ENCODE measurements at regions not wholly inside any gene's neighbourhood (a gene's known extent, or its start where the extent isn't known, plus 50 kb on each side); places are given as distances from the start of the nearest gene placed in this dataset.

DNA sequence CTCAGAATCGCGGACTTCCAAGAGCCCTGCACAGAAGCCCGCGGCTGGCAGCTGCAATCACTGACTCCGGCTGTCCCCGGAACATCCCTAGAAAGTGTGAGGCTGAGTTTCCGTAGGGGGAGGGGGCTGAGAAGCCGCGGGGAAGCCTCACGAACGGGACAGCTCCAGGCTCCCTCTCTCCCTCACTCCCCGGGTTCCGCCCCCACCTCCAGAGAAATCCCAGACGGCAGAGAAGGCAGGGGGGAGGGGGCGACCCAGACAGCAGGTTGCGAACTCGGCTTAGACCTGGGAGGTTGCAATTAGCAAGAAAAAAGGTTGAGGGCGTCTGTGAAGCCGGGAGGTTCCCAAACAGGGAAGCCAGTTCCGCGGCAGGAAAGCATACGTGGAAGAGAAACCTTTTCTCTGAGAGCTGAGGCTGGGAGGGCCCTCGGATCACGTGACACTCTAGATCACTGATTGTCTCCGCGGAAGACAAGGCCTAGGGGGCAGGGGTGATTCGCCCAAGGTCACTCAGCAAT is 73.8 kb upstream of the CPLX2 start:
- no peak overlapping the region for H3K27ac Mint-ChIP-seq
- peaks cover 79 to 90% of the 10 kb centered on the region in 2 donors for H3K27me3 Mint-ChIP-seq
- H3K36me3 Mint-ChIP-seq = peaks cover 1 to 5% of the 10 kb centered on the region in 2 donors
- DNase-seq (no peak), ATAC-seq (replicated peaks) (no peak)
- H3K4me3 Mint-ChIP-seq = peak overlapping the region; percentile 4 to 15
- peaks cover 15% of the 10 kb centered on the region in 2 donors for H3K4me1 Mint-ChIP-seq
- H3K9me3 Mint-ChIP-seq = peaks cover 2 to 4% of the 10 kb centered on the region in 2 donors

DNA sequence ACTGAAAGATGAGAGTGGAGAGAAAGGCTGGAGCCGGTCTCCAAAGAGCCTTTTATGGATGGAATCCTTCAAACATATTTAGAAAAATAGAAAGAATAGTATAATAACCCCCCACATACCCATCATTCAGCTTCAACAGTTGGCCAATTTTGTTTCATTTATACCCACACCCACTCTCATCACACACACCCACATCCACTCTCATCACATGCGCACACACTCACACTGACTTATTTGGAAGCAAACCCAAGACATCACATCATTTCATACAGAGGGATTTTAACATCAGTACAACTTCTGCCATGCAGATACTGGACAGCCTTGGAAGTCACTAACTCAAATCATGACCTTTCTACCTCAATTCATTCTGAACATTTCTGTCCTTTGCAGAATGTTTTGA is 72.8 kb upstream of the CPLX2 start:
- Mint-ChIP-seq H3K27ac (no peak overlapping the region), H3K9me3 (peaks cover 2 to 4% of the 10 kb centered on the region in 2 donors), H3K4me1 (peaks cover 15% of the 10 kb centered on the region in 2 donors), H3K36me3 (peaks cover 1 to 5% of the 10 kb centered on the region in 2 donors), H3K4me3 (no peak overlapping the region), H3K27me3 (peaks cover 76 to 79% of the 10 kb centered on the region in 2 donors)
- no peak for DNase-seq
- no peak for ATAC-seq (replicated peaks)

- peaks cover 2 to 4% of the 10 kb centered on the region in 2 donors for H3K9me3 Mint-ChIP-seq
- H3K27ac Mint-ChIP-seq = no peak overlapping the region
- DNase-seq = no peak
- H3K36me3 Mint-ChIP-seq = peaks cover 1 to 4% of the 10 kb centered on the region in 2 donors
- peaks cover 15% of the 10 kb centered on the region in 2 donors for H3K4me1 Mint-ChIP-seq
- H3K4me3 Mint-ChIP-seq = no peak overlapping the region
- H3K27me3 Mint-ChIP-seq = peaks cover 59 to 64% of the 10 kb centered on the region in 2 donors
- ATAC-seq (replicated peaks) = no peak
Observed at GRCh38 chr5:175800656-175801081, 70.7 kb upstream of the CPLX2 start.

DNA sequence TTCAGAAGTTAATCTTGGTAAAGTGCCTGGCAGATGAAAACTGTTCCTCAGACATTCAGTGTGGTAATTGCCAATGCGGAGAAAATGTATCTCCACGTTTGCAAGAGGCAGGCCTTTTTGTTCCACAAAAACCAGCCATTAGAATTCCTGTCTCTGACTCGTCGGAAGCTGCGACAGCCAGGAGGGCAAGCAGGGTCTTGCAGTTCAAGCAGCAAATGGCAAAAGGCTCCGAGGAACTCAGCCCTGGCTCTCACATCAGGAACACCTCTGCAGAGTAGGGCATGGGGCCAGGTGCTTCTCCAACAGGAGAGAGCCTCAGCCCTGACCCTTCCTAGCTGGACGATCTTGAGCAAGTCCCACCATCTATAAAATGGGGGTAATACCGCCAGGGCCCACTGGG is 69.0 kb upstream of the CPLX2 start:
- H3K4me3 Mint-ChIP-seq = no peak overlapping the region
- peaks cover 10 to 12% of the 10 kb centered on the region in 2 donors for H3K4me1 Mint-ChIP-seq
- DNase-seq = no peak
- ATAC-seq (replicated peaks) = no peak
- H3K9me3 Mint-ChIP-seq = no peaks in the 10 kb centered on the region
- H3K27me3 Mint-ChIP-seq = peaks cover 48 to 62% of the 10 kb centered on the region in 2 donors
- H3K36me3 Mint-ChIP-seq = no peaks in the 10 kb centered on the region
- no peak overlapping the region for H3K27ac Mint-ChIP-seq

DNA sequence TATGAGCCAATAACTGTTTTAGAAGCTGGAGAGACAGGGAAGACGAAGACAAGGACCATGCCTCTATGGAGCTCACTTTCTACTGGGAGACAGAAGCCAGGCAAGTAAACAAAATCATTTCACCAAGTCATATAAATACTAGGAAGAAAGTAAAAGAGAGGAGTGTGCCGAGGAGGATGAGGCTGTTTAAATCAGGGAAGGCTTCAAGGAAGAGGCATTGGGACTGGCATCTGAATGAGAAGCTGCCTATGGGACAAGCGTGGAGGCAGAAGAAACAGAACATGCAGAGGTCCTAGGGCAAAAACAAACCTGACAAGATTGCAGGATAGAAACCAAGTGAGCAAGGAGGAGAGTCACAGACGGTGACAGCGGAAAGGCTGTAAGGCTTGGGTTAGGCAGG is 68.1 kb upstream of the CPLX2 start:
- no peak overlapping the region for H3K27ac Mint-ChIP-seq
- peaks cover under 1 to 3% of the 10 kb centered on the region in 2 donors for H3K4me1 Mint-ChIP-seq
- no peaks in the 10 kb centered on the region for H3K9me3 Mint-ChIP-seq
- H3K4me3 Mint-ChIP-seq = no peak overlapping the region
- peaks cover 46 to 62% of the 10 kb centered on the region in 2 donors for H3K27me3 Mint-ChIP-seq
- DNase-seq = no peak
- H3K36me3 Mint-ChIP-seq = no peaks in the 10 kb centered on the region
- ATAC-seq (replicated peaks) = no peak

DNA sequence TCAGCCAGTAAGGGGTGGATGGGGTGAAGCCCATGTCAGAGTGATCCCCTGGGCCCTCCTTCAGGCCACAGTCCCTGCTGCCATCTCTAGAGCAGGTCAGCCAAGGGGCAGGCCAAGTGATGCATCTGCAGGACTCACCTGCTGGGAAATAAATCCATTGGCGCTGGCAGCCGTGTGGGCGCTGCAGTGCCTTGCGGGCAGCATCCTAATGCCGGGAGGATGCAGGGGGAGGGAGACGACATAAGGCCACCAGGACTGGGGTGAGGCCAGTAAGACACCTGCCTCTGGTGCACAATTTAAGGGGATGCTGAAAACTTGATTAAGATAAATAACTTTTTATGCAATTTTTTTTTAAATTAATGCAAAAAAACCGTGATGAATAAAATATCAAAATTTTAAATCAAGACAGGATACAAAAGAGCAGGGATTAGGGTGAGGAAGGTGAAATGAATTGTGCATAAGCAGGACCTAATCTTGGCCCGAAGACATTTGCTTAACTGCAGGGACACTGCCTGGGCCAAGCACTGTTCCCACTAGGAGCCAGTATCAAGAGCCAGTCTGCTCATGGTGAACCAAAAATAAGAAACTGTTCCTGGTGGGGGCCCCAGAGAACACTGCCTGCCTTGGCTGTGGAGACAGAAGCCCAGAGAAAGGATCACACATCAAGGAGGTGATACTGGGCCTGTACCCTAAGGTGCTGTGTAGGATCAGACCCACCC is 67.5 kb upstream of the CPLX2 start:
- H3K36me3 Mint-ChIP-seq = no peaks in the 10 kb centered on the region
- H3K4me1 Mint-ChIP-seq = no peaks in the 10 kb centered on the region
- no peaks in the 10 kb centered on the region for H3K9me3 Mint-ChIP-seq
- H3K4me3 Mint-ChIP-seq = no peak overlapping the region
- H3K27me3 Mint-ChIP-seq = peaks cover 40 to 55% of the 10 kb centered on the region in 2 donors
- no peak overlapping the region for H3K27ac Mint-ChIP-seq
- ATAC-seq (replicated peaks) = no peak
- DNase-seq = no peak

GRCh38 chr5:175805256-175806011 is 65.9 kb upstream of the CPLX2 start:
- no peak for DNase-seq
- Mint-ChIP-seq H3K9me3 (no peaks in the 10 kb centered on the region), H3K27me3 (peaks cover 39 to 46% of the 10 kb centered on the region in 2 donors)

GRCh38 chr5:175808711-175809110 is 62.7 kb upstream of the CPLX2 start:
- Mint-ChIP-seq H3K4me1 (no peaks in the 10 kb centered on the region), H3K9me3 (no peaks in the 10 kb centered on the region), H3K27ac (no peak overlapping the region), H3K36me3 (no peaks in the 10 kb centered on the region), H3K27me3 (peaks cover 38 to 45% of the 10 kb centered on the region in 2 donors), H3K4me3 (no peak overlapping the region)
- no peak for DNase-seq
- no peak for ATAC-seq (replicated peaks)

More at GRCh38 chr5:175805256-175806011, 65.9 kb upstream of the CPLX2 start:
- no peak for ATAC-seq (replicated peaks)
- Mint-ChIP-seq H3K36me3 (no peaks in the 10 kb centered on the region), H3K4me1 (no peaks in the 10 kb centered on the region), H3K4me3 (no peak overlapping the region), H3K27ac (no peak overlapping the region)

- DNase-seq (no peak), ATAC-seq (replicated peaks) (no peak)
- Mint-ChIP-seq H3K9me3 (no peaks in the 10 kb centered on the region), H3K36me3 (no peaks in the 10 kb centered on the region), H3K4me1 (no peaks in the 10 kb centered on the region), H3K4me3 (no peak overlapping the region), H3K27ac (no peak overlapping the region), H3K27me3 (peaks cover 42 to 45% of the 10 kb centered on the region in 2 donors)
Observed at GRCh38 chr5:175809531-175810121, 61.8 kb upstream of the CPLX2 start.

DNA sequence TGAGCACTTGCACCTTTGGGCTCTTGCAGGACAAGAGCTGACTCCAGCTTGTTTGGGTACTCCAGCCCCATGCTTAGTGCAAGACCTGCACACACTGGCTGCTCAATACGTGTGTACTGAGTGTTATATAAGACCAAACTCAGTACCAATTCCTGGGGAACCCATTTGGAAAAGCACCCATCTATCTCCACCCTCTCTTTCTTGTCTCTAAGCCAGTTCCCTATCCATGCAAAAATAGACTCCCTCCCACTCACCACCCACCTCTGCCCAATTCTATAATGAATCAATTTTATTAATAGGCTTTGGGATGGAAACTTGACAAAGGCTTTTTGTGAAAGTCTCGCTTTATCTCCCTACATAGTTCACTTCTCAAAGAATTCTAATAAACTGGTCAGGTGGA is 60.9 kb upstream of the CPLX2 start:
- H3K4me3 Mint-ChIP-seq = no peak overlapping the region
- no peak overlapping the region for H3K27ac Mint-ChIP-seq
- H3K36me3 Mint-ChIP-seq = no peaks in the 10 kb centered on the region
- peaks cover 41 to 45% of the 10 kb centered on the region in 2 donors for H3K27me3 Mint-ChIP-seq
- no peaks in the 10 kb centered on the region for H3K4me1 Mint-ChIP-seq
- H3K9me3 Mint-ChIP-seq = no peaks in the 10 kb centered on the region
- ATAC-seq (replicated peaks) = no peak
- DNase-seq = no peak

DNA sequence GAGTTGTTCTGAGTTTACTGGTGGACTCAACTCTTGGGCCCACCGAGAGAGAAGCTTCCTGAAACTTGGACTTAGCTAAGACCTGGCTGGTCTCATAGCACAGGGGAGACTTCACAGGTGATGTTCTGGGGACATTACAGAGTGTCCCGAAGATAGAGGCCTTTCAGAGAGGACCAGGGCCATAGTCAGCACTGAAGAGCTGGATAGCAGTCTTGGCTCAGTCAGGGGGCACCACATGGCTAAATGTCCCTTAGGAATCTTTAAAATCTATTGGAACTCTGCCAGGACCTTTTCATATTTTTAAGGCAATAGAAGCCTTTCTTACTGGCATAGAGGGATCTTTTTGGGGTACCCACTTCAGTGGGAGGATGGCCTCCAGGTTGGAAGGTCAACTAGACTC is 59.8 kb upstream of the CPLX2 start:
- no peak overlapping the region for H3K4me3 Mint-ChIP-seq
- no peak for DNase-seq
- peaks cover 38 to 45% of the 10 kb centered on the region in 2 donors for H3K27me3 Mint-ChIP-seq
- no peak for ATAC-seq (replicated peaks)
- no peaks in the 10 kb centered on the region for H3K36me3 Mint-ChIP-seq
- H3K4me1 Mint-ChIP-seq = no peaks in the 10 kb centered on the region
- H3K9me3 Mint-ChIP-seq = no peaks in the 10 kb centered on the region
- H3K27ac Mint-ChIP-seq = no peak overlapping the region

DNA sequence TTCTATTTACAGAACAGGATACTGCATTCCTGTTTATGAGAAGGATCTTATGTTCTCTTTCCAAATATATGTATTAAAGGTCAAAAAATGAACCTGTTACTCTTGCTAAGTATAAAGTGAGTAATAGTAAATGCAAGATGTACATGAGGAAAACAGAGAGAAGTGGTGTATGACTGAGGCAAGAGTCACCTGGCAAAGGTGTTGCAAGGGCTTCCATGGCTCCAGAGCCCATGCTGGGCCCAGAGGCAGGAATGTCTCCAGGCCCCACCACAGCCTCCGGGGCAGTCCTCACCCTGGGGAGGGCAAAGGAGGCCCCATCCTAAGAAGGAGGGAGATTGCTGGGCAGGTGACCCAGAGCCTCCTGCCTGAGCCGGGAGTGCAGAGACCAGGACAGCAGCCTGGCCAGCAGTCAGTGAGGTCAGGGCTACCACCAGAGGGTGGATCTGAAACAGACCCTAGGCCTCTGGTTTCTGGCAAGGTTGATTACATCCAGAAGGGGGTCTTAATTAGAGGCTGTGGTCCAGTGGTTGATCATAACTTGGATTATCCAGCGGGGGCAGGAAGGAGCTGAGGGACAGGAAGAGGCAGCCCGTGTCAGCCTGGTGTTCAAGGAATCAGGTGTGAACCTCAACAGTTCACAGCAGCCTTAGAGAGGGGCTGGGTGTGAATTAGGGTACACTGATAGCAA is 57.3 kb upstream of the CPLX2 start:
- ATAC-seq (replicated peaks) = no peak
- Mint-ChIP-seq H3K27ac (no peak overlapping the region), H3K4me1 (no peaks in the 10 kb centered on the region), H3K27me3 (peaks cover 37 to 43% of the 10 kb centered on the region in 2 donors), H3K9me3 (no peaks in the 10 kb centered on the region), H3K36me3 (no peaks in the 10 kb centered on the region), H3K4me3 (no peak overlapping the region)
- DNase-seq = no peak

GRCh38 chr5:175814691-175815090 is 56.7 kb upstream of the CPLX2 start:
- no peaks in the 10 kb centered on the region for H3K9me3 Mint-ChIP-seq
- H3K27ac Mint-ChIP-seq = no peak overlapping the region
- no peak for ATAC-seq (replicated peaks)
- DNase-seq = no peak
- H3K4me1 Mint-ChIP-seq = no peaks in the 10 kb centered on the region
- H3K36me3 Mint-ChIP-seq = no peaks in the 10 kb centered on the region
- H3K27me3 Mint-ChIP-seq = peaks cover 37 to 38% of the 10 kb centered on the region in 2 donors
- H3K4me3 Mint-ChIP-seq = no peak overlapping the region
